ENCODE measurements at regions not wholly inside any gene's neighbourhood (a gene's known extent, or its start where the extent isn't known, plus 50 kb on each side); places are given as distances from the start of the nearest gene placed in this dataset.

GRCh38 chr21:41090981-41091380 lies 77.0 kb upstream of the BACE2 start:
- TF ChIP-seq EZH2 (IDR thresholded peaks at IDR 0.05; ENCODE audit: borderline replicate concordance) (no peak), CTCF (IDR thresholded peaks at IDR 0.05; ENCODE audit: poor library complexity) (no peak)

Measured in hepatocyte (in vitro differentiated cells).